ENCODE measurements at regions not wholly inside any gene's neighbourhood (a gene's known extent, or its start where the extent isn't known, plus 50 kb on each side); places are given as distances from the start of the nearest gene placed in this dataset.
"Not testable (repeated sequence)": the region's sequence is repeated elsewhere in the genome, so short reads cannot be mapped to it uniquely, and the experiment has no call there.

GRCh38 chr4:162838671-162839070 is 328.0 kb downstream of the NAF1 start:
- DNase-seq = no peak

- no peak for DNase-seq
These were observed 329.0 kb downstream of the NAF1 start for GRCh38 chr4:162837679-162838078.

GRCh38 chr4:162837241-162837640 is 329.4 kb downstream of the NAF1 start:
- no peak for DNase-seq

GRCh38 chr4:162836773-162837172 is 329.9 kb downstream of the NAF1 start:
- DNase-seq = no peak

GRCh38 chr4:162836258-162836657 is 330.4 kb downstream of the NAF1 start:
- DNase-seq = not testable (repeated sequence)

GRCh38 chr4:162830899-162831298 is 335.8 kb downstream of the NAF1 start:
- no peak for DNase-seq

- DNase-seq = not testable (repeated sequence)
These were observed 349.3 kb downstream of the NAF1 start for GRCh38 chr4:162817374-162817773.

- no peak for DNase-seq
These were observed 362.3 kb downstream of the NAF1 start for GRCh38 chr4:162804351-162804924.

- no peak for DNase-seq
These were observed 363.3 kb downstream of the NAF1 start for GRCh38 chr4:162803378-162803777.

GRCh38 chr4:162797108-162797507 is 369.6 kb downstream of the NAF1 start:
- DNase-seq = no peak

GRCh38 chr4:162793571-162793970 is 373.1 kb downstream of the NAF1 start:
- DNase-seq = no peak

- no peak for DNase-seq
These were observed 373.7 kb downstream of the NAF1 start for GRCh38 chr4:162793004-162793403.

GRCh38 chr4:162791226-162791625 is 375.5 kb downstream of the NAF1 start:
- no peak for DNase-seq

GRCh38 chr4:162787120-162787519 is 379.6 kb downstream of the NAF1 start:
- DNase-seq = no peak

GRCh38 chr4:162782778-162783525 is 383.7 kb downstream of the NAF1 start:
- no peak for DNase-seq

GRCh38 chr4:162782096-162782777 is 384.5 kb downstream of the NAF1 start:
- DNase-seq = no peak

- no peak for DNase-seq
These were observed 395.8 kb downstream of the NAF1 start for GRCh38 chr4:162770761-162771490.

GRCh38 chr4:162767083-162767482 is 399.6 kb downstream of the NAF1 start:
- DNase-seq = no peak

GRCh38 chr4:162761965-162762364 is 404.7 kb downstream of the NAF1 start:
- no peak for DNase-seq

GRCh38 chr4:162740228-162740627 is 426.5 kb downstream of the NAF1 start:
- DNase-seq = not testable (repeated sequence)

GRCh38 chr4:162739596-162739995 is 427.1 kb downstream of the NAF1 start:
- DNase-seq = not testable (repeated sequence)

GRCh38 chr4:162732876-162733275 is 433.8 kb downstream of the NAF1 start:
- no peak for DNase-seq

GRCh38 chr4:162727766-162728165 is 438.9 kb downstream of the NAF1 start:
- no peak for DNase-seq

All from NCI-H1436 treated with DMSO at 0.1 percent for 48 hours (cell line).